ENCODE measurements at regions not wholly inside any gene's neighbourhood (a gene's known extent, or its start where the extent isn't known, plus 50 kb on each side); places are given as distances from the start of the nearest gene placed in this dataset.
"Not testable (repeated sequence)": the region's sequence is repeated elsewhere in the genome, so short reads cannot be mapped to it uniquely, and the experiment has no call there.

- DNase-seq = no peak
Observed at GRCh38 chr3:18987862-18988447, 160.4 kb upstream of the KCNH8 start.

GRCh38 chr3:18987070-18987469, 161.2 kb upstream of the KCNH8 start:
- DNase-seq = no peak

GRCh38 chr3:18982920-18983319, 165.4 kb upstream of the KCNH8 start:
- DNase-seq = no peak

- DNase-seq = not testable (repeated sequence)
Observed at GRCh38 chr3:18976102-18976501, 172.2 kb upstream of the KCNH8 start.

GRCh38 chr3:18968120-18968519, 180.2 kb upstream of the KCNH8 start:
- DNase-seq = no peak

GRCh38 chr3:18965781-18966180, 182.5 kb upstream of the KCNH8 start:
- DNase-seq = no peak

GRCh38 chr3:18964640-18965039, 183.7 kb upstream of the KCNH8 start:
- DNase-seq = no peak

- DNase-seq = no peak
Observed at GRCh38 chr3:18951333-18951732, 197.0 kb upstream of the KCNH8 start.

GRCh38 chr3:18946524-18946923, 201.8 kb upstream of the KCNH8 start:
- no peak for DNase-seq

GRCh38 chr3:18937574-18937973, 210.7 kb upstream of the KCNH8 start:
- no peak for DNase-seq

GRCh38 chr3:18919158-18919557, 229.2 kb upstream of the KCNH8 start:
- no peak for DNase-seq

GRCh38 chr3:18917923-18918322, 230.4 kb upstream of the KCNH8 start:
- no peak for DNase-seq

- no peak for DNase-seq
Observed at GRCh38 chr3:18902081-18902793, 246.1 kb upstream of the KCNH8 start.

GRCh38 chr3:18901571-18901970, 246.7 kb upstream of the KCNH8 start:
- no peak for DNase-seq

GRCh38 chr3:18900994-18901393, 247.3 kb upstream of the KCNH8 start:
- no peak for DNase-seq

GRCh38 chr3:18898911-18899310, 249.4 kb upstream of the KCNH8 start:
- DNase-seq = no peak

- DNase-seq = no peak
Observed at GRCh38 chr3:18892756-18893155, 255.6 kb upstream of the KCNH8 start.

- no peak for DNase-seq
Observed at GRCh38 chr3:18892047-18892446, 256.3 kb upstream of the KCNH8 start.

- no peak for DNase-seq
Observed at GRCh38 chr3:18891641-18892040, 256.7 kb upstream of the KCNH8 start.

- DNase-seq = no peak
Observed at GRCh38 chr3:18890449-18890848, 257.9 kb upstream of the KCNH8 start.

GRCh38 chr3:18888819-18889218, 259.5 kb upstream of the KCNH8 start:
- DNase-seq = no peak

- no peak for DNase-seq
Observed at GRCh38 chr3:18888370-18888769, 259.9 kb upstream of the KCNH8 start.

GRCh38 chr3:18886331-18886730, 262.0 kb upstream of the KCNH8 start:
- no peak for DNase-seq

GRCh38 chr3:18885612-18886011, 262.7 kb upstream of the KCNH8 start:
- no peak for DNase-seq

GRCh38 chr3:18883571-18883970, 264.7 kb upstream of the KCNH8 start:
- no peak for DNase-seq
